GM18951 (cell line): ENCODE measurements at regions not wholly inside any gene's neighbourhood (a gene's known extent, or its start where the extent isn't known, plus 50 kb on each side); places are given as distances from the start of the nearest gene placed in this dataset.

Source experiments
- POLR2A ChIP-seq: IDR thresholded peaks from 4 replicates; pipeline ENCODE4 v1.6.1; 2011; ENCODE audit warnings: mild to moderate bottlenecking; ENCODE audit not compliant: insufficient read length, insufficient read depth; ENCODE audit errors: extremely low read depth
- in situ Hi-C: fragments of 300-500 bp; cut with MboI; formaldehyde crosslinking; loops from one replicate; pipeline ENCODE4 v1.12.0; 2022; ENCODE audit warnings: low sequenced_read_pairs, mixed read lengths, inconsistent platforms; ENCODE audit not compliant: unreplicated experiment

DNA sequence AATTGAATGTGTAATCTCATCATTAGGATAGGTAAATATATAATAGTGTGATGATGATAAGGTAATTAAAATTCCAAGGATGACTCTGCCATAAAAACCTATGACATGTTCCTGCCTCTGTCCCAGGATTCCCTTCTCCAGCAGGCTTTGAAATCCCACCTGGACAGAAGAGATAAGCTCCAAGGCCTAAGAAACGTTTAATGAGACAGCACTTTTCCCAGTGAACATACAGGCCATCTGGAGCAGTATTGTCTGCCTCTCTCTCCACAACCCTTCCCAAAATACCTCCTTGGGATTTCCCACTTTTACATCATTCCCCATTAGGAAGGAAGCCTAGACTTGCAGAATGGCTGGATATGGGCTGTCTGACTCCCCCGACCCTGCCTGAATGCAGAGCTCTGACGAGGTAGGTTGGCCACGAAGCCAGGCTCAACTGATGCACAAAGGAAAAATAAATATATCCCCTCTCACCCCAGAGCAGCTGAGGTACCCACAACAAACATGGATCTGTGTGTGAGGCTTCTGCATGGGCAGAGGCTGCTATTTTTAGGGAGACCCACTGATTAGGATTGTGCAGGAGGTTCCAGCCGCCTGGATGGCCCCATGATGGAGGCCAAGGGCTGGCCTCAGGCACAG is 71.0 kb downstream of the TMPRSS5 start:
- in situ Hi-C loops, result no loop called here
- TF ChIP-seq POLR2A, result no peak

DNA sequence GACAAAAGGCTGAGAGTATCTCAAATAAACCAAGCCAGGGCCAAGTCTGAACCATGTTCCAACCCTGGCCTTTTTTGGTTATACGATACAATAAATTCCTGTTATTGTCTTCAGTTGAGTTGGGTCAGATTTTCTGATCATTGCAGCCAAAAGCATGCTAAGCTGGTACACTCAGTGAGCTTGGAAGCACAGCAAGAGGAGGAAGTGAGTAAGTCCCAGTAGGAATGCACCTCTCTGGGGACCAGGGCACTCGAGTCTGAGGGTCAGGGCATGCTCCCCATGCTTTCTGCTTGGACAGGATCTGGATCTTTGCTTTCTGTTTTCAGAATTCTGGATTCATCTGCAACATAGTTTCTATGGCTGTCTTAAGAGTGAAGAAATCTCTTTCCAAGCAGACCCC is 73.1 kb downstream of the TMPRSS5 start:
- in situ Hi-C loops, result no loop called here
- TF ChIP-seq POLR2A, result no peak

DNA sequence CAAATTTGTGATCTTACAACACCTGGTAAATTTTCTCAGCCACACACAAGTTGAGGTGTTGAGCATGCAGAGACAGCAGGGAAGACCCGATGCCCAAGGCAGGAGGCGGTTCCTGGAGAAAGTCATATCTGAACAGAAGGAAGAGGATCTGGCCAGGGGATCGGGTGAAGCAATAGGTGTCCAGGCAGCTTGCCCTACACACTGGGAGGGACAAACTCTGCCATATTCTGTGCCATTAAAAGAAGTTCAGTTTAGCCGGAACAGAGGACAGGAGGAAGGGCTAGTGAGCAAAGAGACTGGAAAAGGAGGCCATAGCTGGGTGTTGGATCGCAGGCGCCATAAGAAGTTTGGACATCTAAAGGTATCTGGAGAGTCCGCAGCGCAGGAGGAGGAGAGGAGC is 76.5 kb downstream of the TMPRSS5 start:
- in situ Hi-C loops, result no loop called here
- TF ChIP-seq POLR2A, result no peak

DNA sequence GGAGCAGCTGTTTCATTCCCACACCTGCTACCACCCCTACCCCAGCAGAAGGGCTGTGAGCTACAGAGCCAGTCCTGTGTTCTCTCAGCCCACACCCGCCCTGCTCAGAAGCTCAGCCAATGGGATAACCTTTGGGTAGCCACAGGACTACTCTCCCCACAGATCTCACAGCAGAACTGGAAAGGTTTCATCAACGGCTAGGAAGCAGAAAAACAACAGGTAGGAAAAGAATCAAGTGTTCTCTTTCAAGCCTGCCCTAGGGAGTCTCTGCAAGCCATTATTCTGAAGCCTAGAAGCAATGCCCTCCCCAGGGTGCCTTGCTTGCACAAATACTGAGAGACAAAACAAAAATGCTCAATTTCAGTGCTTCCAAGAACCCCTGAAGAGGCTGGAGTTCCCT is 77.2 kb downstream of the TMPRSS5 start:
- in situ Hi-C loops, result no loop called here
- no peak for TF ChIP-seq POLR2A

DNA sequence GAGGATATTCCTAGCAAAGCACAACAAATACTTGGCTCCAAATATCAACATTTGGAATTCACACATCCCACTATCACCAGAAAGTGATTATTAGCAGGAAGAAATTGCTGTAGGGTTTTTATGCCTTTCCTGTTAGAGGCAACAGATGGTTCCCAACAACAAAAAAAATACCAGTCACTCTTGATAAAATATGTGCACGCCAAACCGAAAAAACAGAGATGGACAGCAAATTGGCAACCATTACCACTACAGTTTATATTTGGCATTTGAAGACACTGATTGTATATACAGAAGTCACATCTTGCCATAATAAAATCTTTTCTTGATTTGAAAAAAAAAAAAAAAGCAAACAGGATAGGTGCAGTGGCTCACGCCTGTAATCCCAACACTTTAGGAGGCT is 78.2 kb downstream of the TMPRSS5 start:
- in situ Hi-C loops, result no loop called here
- no peak for TF ChIP-seq POLR2A

DNA sequence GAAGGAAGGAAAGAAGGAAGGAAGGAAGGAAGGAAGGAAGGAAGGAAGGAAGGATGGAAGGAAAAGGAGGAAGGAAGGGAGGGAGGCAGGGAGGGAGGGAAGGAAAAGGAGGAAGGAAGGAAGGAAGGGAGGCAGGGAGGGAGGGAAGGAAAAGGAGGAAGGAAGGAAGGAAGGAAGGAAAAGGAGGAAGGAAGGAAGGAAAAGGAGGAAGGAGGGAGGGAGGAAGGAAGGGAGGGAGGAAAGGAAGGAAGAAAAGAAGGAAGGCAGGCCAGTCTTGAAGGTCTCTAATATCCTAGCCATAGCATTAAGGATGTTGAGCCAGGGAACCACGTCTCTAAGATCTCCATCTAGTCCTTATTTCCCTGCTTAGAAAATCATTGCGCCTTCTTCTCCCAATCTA is 78.8 kb downstream of the TMPRSS5 start:
- in situ Hi-C loops, result no loop called here
- no peak for TF ChIP-seq POLR2A

DNA sequence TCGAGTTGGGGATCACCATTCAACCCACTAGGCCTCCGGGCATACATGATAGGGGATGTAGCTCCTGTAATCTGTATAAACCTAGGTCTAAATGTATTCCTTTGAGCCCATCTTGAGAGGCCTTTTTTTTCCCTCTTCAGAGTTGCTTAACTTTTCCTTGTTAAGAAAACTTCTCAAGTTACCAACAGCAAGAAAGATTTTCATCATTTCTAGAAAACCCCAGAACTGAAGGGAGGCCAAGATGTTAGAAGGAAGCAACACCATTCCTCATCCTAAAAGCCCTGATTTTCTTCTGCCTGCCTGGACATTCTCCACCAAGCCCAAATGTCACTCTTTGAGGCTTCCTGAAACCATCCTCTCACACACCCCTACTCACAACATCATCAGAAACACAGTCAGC is 79.4 kb downstream of the TMPRSS5 start:
- no peak for TF ChIP-seq POLR2A
- in situ Hi-C loops, result no loop called here

DNA sequence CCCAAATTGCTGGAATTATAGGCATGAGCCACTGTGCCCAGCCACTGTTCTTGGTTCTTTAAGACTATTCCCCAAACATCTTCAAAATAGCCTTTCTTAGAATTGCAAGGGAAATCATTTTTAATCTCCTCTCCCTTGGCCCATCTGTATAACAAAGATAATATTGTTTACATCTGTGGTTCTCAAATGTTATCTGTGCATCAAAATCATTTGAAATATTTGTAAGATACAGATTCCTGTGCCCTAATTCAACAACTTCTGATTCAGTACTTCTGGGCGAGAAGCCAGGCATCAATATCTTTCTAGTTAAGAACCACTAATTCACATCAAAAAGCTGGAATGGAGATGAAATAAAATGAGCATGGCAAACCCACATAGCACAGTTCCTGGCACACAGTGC is 83.0 kb downstream of the TMPRSS5 start:
- in situ Hi-C loops, result no loop called here
- no peak for TF ChIP-seq POLR2A

DNA sequence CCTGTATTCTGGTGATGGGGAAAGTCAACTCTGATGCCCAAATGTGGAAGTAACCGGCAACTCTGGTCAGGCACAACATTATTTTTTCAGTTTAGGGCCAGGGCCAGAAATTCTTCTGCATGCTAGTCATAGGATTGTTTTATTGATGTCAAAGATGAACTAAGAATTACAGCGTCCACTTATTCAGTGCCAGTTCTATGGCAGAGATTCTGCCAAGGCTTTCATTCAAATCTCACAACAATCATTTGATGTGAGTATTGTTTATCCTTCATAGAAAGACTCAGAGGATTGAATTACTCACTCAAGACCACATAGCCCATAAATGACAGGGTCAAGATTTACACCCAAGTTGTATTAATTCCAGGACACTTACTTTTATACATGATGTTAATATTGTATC is 87.7 kb downstream of the TMPRSS5 start:
- TF ChIP-seq POLR2A, result no peak
- in situ Hi-C loops, result no loop called here

DNA sequence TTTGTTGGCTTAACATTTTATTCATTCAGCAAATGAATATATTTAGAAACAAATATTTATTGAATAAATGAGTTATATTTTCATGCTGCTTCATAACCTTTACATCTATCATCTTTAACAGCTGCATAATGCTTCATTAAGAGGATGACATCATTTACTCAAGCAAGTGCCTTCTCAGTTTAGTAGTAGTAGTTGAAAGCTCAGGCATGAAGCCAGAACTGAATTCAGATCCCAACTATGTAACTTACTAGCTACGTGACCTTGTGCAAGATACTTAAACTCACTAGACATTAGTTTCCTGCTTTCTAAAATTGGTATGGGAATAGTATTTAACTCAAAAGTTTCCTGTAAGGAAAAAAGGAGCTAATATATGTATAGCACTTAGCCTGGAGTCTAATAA is 90.3 kb downstream of the TMPRSS5 start:
- TF ChIP-seq POLR2A, result no peak
- in situ Hi-C loops, result no loop called here

DNA sequence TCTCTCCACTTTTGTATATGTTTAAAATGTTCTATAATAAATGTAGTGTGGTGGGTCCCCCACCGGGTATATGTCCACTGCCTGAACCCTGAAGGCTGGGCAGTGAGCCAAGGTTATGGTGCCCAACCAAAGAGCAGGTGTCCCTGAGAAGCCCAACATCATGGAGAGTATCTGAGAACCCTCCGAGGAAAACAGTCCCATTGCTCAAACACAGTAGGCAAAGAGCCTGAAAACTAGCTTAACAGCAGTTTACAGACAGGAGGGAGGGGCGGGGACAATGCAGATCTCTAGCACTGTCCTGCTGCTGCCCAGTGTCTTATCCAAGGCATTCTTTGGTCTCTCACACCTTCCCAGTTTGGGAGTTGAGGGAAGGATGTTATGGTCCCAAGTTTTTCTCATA is 91.0 kb downstream of the TMPRSS5 start:
- in situ Hi-C loops, result no loop called here
- no peak for TF ChIP-seq POLR2A

DNA sequence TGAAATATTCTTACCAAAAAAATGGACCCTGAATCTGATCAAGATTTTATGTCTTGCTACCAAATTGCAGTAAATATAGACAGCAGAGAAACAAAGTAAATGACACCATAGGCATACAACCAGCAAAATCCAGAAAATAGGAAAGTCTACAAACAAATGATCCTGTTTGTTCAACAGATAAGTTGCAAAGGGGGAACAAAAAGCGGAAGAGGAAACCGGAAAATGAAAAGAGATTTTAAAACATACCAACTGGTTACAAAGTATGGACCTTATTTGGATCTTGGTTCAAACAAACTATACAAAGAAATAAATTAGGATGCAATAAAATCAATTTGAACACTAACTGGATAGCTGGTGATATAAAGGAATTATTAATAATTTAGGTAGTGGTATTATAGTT is 92.0 kb downstream of the TMPRSS5 start:
- no peak for TF ChIP-seq POLR2A
- in situ Hi-C loops, result no loop called here

DNA sequence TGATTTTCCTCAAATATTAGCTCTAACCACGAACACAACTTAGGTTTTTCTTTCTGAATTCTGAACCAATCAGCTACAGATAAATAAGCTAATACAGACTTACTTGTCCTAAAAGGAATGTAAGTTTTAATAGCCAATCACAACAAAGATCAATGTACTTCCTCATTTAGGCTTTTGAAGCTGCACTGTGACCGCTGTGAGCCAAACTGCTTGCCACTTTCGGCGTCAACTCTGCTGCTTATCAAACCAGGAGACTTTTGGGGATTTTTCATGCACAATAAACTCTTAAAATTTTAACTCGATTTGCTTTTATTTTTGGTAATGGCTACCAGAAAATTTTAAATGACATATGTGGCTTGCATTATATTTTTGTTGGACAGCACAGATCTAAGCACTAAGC is 92.5 kb downstream of the TMPRSS5 start:
- in situ Hi-C loops, result no loop called here
- TF ChIP-seq POLR2A, result no peak

DNA sequence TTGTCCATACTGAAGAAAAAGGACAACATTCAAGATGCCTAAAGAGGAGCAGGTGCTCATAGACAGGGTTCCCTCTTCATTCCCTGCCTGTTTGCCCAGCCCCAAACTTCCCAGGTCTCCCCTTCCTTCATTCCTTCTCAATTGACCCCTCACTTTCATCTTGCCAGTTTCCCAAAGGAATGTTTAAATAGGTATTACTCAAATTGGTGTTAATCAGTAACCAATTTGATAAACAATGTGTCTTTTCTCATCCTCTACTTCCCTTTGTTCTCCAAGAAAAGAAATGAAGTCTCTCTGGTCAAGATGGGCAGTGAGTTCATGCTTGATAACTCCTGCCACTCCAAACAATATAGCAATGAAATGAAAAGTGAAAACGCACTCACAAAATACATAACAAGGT is 101.9 kb downstream of the TMPRSS5 start:
- no peak for TF ChIP-seq POLR2A
- in situ Hi-C loops, result no loop called here
